Heart right ventricle (tissue), 16 donors: ENCODE measurements at regions not wholly inside any gene's neighbourhood (a gene's known extent, or its start where the extent isn't known, plus 50 kb on each side); places are given as distances from the start of the nearest gene placed in this dataset.

Experiments
- ATAC-seq, 8 donors: fragments of 200-7000 bp; cut with Tn5 transposase; one replicate each; pipeline ENCODE4 v1.9.1; 2020; ENCODE audit warnings: mild to moderate bottlenecking in 8 of 8, moderate library complexity in 8 of 8, moderate number of reproducible peaks in 1 of 8
- DNase-seq, 2 donors: peaks; one replicate each; pipeline ENCODE4 v3.0.0-alpha.2; 2020
- H3K27ac ChIP-seq, 10 donors: fragments of 200-600 bp; sonication (generic) in 2 of 10; one replicate each; pipeline versions ENCODE4 v1.5.0 to v1.8.0; 2020 to 2022; ENCODE audit warnings: mild to moderate bottlenecking in 3 of 10
- H3K27me3 ChIP-seq, 7 donors: fragments of 200-600 bp; one replicate each; pipeline ENCODE4 v1.8.0; 2021 to 2022; ENCODE audit warnings: mild to moderate bottlenecking in 2 of 7
- H3K36me3 ChIP-seq, 9 donors: fragments of 200-600 bp; sonication (generic) in 1 of 9; one replicate each; pipeline versions ENCODE4 v1.5.0 to v1.8.0; 2020 to 2022; ENCODE audit warnings: mild to moderate bottlenecking in 2 of 9
- H3K4me1 ChIP-seq, 9 donors: fragments of 200-600 bp; sonication (generic) in 1 of 9; one replicate each; pipeline versions ENCODE4 v1.5.0 to v1.8.0; 2020 to 2022; ENCODE audit warnings: mild to moderate bottlenecking in 4 of 9
- H3K4me3 ChIP-seq, 10 donors: fragments of 200-600 bp; sonication (generic) in 2 of 10; one replicate each; pipeline versions ENCODE4 v1.5.0 to v1.8.0; 2020 to 2022; ENCODE audit warnings: mild to moderate bottlenecking in 7 of 10, moderate library complexity in 2 of 10
- H3K9me3 ChIP-seq, 11 donors: fragments of 200-600 bp in 10 of 11; sonication (generic) in 2 of 11; one replicate each; pipeline versions ENCODE4 v1.5.0 to v1.8.0; 2013 to 2022; ENCODE audit warnings: mild to moderate bottlenecking in 2 of 11, control low read depth in 1 of 11, moderate library complexity in 1 of 11
- WGBS, 2 donors: extraction: QIAGEN DNeasy Blood & Tissue Kit; methylation state at CpG; one replicate each; pipeline ENCODE4 v1.1.7; 2013; ENCODE audit warnings: inconsistent platforms in 1 of 2; 5-methylcytosine and 5-hydroxymethylcytosine counted together
- intact Hi-C, 10 donors: fragments of 100-400 bp; cut with DNase I; formaldehyde crosslinking; loops; one replicate each; pipeline versions ENCODE4 v1.11.1 to v1.14.2; 2022
- TF ChIP-seq, protein P1 (sequence below), 9 donors: fragments of 200-600 bp; sonication (generic) in 2 of 9; IDR thresholded peaks; one replicate each; pipeline versions ENCODE4 v1.5.0 to v1.8.0; 2021 to 2022; ENCODE audit warnings: antibody characterized with exemption in 9 of 9, mild to moderate bottlenecking in 5 of 9, moderate library complexity in 1 of 9
- donor health status: Arrhythmogenic right ventricular cardiomyopathy.
- donor health status: ischemic (EF 13 %, LVEDD 7.1; RV severe dilation, severe dysfunction).
- donor health status: healthy with polysubstance abuse.
- donor health status: DM: no; HTN: yes; CAD: no.
- donor health status: DM: no; HTN: no; CAD: no.
- donor health status: ischemic (EF 25% LVEDD 6.9; RV normal size, moderate dysfunction).
- donor health status: ischemic (EF 25% LVEDD 5.7; RV mildly dilated, moderate dysfunction).
- donor health status: healthy.
- donor health status: DM: yes; HTN: yes; CAD: no.
- donor health status: Ischemic cardiomyopathy.
- donor health status: ischemic (EF 35%, LVEDD 5.7; RV mildly dilated, moderate dysfunction).
- donor health status: nonischemic (EF 11% LVEDD 7.7; RV severe dilation, severe dysfunction).
- donor health status: DM: yes; HTN: yes; CAD: no.
- donor health status: PGD.
- donor health status: ischemic (EF 29% LVEDD 5.4; RV normal size, mild dysfunction).
- donor health status: nonischemic (EF 23%, LVEDD 6.1; RV moderate dilation, normal function).

DNA sequence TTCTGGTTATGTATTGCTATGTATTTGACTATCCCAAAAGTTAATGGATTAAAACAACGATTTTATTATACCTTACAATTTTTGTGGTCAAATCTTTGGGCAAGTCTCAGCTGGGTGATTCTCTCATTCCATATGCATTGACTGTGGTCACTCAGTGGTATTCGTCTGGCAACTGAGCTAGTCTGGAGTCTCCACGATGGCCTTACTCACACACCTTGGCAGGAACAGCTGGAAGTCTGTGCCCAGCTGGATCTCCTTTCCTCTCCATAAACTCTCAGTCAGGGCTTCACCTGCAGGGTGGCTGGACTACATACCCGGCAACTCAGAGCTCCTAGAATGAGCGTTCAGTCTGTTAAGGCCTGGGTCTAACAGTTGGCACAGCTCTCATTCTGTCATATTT, 141.1 kb upstream of the WDFY3 start:
- H3K27ac ChIP-seq, result no peak overlapping the region
- H3K9me3 ChIP-seq, result peaks cover 0 to 14% (median 0%) of the 10 kb centered on the region in 11 donors
- H3K4me3 ChIP-seq, result no peak overlapping the region
- H3K4me1 ChIP-seq, result no peaks in the 10 kb centered on the region
- DNase-seq (no peak), ATAC-seq (no peak)
- intact Hi-C loops, result no loop called here
- WGBS, 2 donors, result 63 to 72% methylated on average over 5 of the region's 5 CpGs
- no peaks in the 10 kb centered on the region for H3K36me3 ChIP-seq
- no peaks in the 10 kb centered on the region for H3K27me3 ChIP-seq
- TF ChIP-seq, protein P1, sequence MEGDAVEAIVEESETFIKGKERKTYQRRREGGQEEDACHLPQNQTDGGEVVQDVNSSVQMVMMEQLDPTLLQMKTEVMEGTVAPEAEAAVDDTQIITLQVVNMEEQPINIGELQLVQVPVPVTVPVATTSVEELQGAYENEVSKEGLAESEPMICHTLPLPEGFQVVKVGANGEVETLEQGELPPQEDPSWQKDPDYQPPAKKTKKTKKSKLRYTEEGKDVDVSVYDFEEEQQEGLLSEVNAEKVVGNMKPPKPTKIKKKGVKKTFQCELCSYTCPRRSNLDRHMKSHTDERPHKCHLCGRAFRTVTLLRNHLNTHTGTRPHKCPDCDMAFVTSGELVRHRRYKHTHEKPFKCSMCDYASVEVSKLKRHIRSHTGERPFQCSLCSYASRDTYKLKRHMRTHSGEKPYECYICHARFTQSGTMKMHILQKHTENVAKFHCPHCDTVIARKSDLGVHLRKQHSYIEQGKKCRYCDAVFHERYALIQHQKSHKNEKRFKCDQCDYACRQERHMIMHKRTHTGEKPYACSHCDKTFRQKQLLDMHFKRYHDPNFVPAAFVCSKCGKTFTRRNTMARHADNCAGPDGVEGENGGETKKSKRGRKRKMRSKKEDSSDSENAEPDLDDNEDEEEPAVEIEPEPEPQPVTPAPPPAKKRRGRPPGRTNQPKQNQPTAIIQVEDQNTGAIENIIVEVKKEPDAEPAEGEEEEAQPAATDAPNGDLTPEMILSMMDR (IDR thresholded peaks at IDR 0.05), result no peak

DNA sequence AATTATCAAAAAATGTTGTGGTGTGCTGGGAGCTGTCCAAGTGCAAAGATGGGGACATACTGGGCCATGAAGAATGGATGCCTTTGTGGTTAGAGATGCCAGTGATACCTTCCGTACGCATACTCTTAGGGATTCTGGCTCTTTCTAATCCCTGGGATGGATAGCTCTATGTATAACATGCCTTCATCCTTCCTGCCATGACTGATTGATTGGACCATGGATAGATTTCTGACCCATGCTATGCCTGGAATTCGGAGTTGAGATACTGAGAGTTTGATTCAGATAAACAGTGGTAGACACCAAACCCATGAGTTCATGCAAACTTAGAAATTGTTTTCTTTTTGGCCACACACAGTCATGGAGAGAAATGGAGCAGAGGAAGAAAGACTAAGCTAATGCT, 147.2 kb upstream of the WDFY3 start:
- intact Hi-C loops, result no loop called here
- H3K9me3 ChIP-seq, result peaks cover 0 to 14% (median 0%) of the 10 kb centered on the region in 11 donors
- DNase-seq (no peak), ATAC-seq (no peak)
- H3K4me3 ChIP-seq, result no peak overlapping the region
- 86 to 93% methylated on average over 3 of the region's 3 CpGs for WGBS, 2 donors
- no peaks in the 10 kb centered on the region for H3K27me3 ChIP-seq
- no peaks in the 10 kb centered on the region for H3K36me3 ChIP-seq
- H3K27ac ChIP-seq, result no peak overlapping the region
- H3K4me1 ChIP-seq, result no peaks in the 10 kb centered on the region
- TF ChIP-seq, protein P1 (IDR thresholded peaks at IDR 0.05), result no peak

DNA sequence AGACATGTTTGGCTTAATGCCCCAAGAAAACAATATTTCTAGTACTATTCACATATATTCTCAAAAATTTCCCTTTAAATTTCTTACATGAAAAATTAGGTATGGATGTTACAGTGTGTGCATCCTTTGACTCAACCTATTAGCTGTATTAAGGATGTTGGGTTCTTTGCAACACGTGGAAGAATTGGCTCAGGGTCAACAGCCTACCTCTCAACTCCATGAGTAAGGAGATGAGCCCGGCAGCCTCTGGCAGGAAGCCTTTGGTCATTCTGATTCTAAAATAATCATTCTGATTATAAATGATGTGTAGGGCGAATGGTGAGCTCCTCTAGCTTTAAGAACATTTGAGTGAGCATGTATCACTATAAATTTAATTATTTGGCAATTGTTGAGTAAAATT, 148.0 kb upstream of the WDFY3 start:
- no peaks in the 10 kb centered on the region for H3K27me3 ChIP-seq
- peaks cover 0 to 14% (median 0%) of the 10 kb centered on the region in 11 donors for H3K9me3 ChIP-seq
- H3K36me3 ChIP-seq, result no peaks in the 10 kb centered on the region
- no peaks in the 10 kb centered on the region for H3K4me1 ChIP-seq
- DNase-seq (no peak), ATAC-seq (no peak)
- H3K4me3 ChIP-seq, result no peak overlapping the region
- intact Hi-C loops, result no loop called here
- no peak overlapping the region for H3K27ac ChIP-seq
- WGBS, 2 donors, result 46 to 60% methylated on average over 3 of the region's 3 CpGs
- TF ChIP-seq, protein P1 (IDR thresholded peaks at IDR 0.05), result no peak

GRCh38 chr4:85116008-85116407, 149.5 kb upstream of the WDFY3 start:
- Histone ChIP-seq H3K4me3 (no peak overlapping the region), H3K9me3 (peaks cover 0 to 14% (median 0%) of the 10 kb centered on the region in 11 donors), H3K4me1 (no peaks in the 10 kb centered on the region), H3K27ac (no peak overlapping the region), H3K27me3 (no peaks in the 10 kb centered on the region), H3K36me3 (no peaks in the 10 kb centered on the region)
- ATAC-seq (no peak), DNase-seq (no peak)
- intact Hi-C loops, result no loop called here
- TF ChIP-seq, protein P1 (IDR thresholded peaks at IDR 0.05), result no peak
